ENCODE measurements at regions not wholly inside any gene's neighbourhood (a gene's known extent, or its start where the extent isn't known, plus 50 kb on each side); places are given as distances from the start of the nearest gene placed in this dataset.

DNA sequence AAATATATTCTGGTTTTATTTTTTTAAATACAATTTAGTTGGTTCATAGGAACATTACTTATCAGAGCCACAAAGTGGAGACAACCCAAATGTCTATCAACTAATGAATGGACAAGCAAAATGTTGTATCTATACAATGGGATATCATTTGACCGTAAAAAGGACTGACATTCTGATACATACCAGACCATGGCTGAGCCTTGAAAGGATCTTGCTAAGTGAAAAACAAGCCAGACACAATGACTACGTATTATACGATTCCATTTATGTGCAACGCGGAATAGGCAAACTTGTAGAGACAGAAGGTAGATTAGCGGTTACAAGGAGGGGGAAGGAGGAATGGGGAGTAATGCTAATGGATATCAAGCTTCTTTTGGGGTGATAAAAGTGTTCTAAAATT lies 621.6 kb downstream of the BNC2 start:
- Mint-ChIP-seq H3K9me3 (peaks cover 2 to 9% (median 7%) of the 10 kb centered on the region in 3 donors), H3K27ac (no peak overlapping the region), H3K36me3 (no peaks in the 10 kb centered on the region), H3K4me3 (peak overlapping the region in 1 of 4 donors; percentile 18), H3K27me3 (no peaks in the 10 kb centered on the region), H3K4me1 (no peaks in the 10 kb centered on the region)

DNA sequence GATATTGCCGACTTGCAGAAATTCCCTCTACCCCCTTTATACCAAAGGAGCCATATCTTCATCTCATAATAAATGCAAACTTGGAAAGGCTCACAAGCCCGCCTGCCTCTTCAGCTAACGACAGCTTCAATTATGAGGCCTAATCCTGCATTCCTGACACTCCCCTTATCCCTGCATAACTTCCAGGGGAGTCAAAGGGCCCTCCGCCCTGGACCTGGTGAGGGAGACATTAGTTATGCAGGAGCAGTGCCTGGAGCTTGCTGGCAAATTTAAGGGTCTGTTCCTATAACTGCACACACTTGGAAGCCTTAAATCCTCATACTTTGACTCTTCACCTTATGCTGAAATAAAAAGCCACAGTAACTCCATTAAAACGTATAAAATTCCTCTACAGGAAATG lies 617.9 kb downstream of the BNC2 start:
- Mint-ChIP-seq H3K4me3 (no peak overlapping the region), H3K4me1 (no peaks in the 10 kb centered on the region), H3K27me3 (no peaks in the 10 kb centered on the region), H3K9me3 (peaks cover 4 to 9% (median 8%) of the 10 kb centered on the region in 3 donors), H3K36me3 (no peaks in the 10 kb centered on the region), H3K27ac (no peak overlapping the region)

DNA sequence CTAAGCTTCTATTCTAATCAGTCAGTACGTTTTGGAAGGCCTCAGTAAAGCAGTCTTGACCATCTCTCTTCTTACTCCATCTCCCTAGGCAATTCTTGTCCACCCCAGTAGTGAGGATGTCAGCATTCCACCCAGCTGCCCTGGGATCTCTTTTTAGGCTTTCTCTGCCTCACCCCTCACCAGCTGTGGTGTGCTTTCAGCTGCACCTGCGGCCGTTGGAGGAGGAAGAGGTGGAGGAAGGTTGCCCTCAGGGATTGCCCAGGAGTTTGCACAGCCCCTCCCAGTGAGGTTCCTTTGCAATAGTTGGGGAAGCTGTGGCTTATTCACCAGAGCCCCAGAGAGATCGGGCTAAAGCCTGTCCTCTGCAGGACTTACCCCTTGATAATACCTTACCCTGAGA lies 615.8 kb downstream of the BNC2 start:
- Mint-ChIP-seq H3K4me3 (no peak overlapping the region), H3K27me3 (no peaks in the 10 kb centered on the region), H3K9me3 (peaks cover 5 to 6% (median 6%) of the 10 kb centered on the region in 3 donors), H3K4me1 (no peaks in the 10 kb centered on the region), H3K27ac (peak overlapping the region in 1 of 3 donors; percentile 43), H3K36me3 (no peaks in the 10 kb centered on the region)

DNA sequence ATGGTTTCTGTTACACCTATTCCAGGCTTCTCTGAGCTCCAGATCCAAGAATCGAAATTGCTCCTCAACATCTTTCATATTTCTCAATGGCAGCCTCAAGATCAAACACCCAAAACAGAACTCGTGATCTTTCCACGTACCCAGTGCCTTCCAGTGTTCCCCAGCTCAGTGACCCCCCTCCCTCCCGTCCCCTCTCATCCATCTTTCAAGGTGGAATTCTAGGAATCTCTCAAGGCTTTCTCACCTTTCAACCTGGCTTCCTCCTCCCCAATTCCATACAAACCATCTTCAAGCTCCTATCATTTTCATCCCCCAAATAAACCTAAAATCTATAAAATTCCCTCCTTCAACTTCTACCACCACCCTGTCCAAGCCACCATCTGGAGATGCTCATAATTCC lies 615.3 kb downstream of the BNC2 start:
- no peaks in the 10 kb centered on the region for H3K36me3 Mint-ChIP-seq

DNA sequence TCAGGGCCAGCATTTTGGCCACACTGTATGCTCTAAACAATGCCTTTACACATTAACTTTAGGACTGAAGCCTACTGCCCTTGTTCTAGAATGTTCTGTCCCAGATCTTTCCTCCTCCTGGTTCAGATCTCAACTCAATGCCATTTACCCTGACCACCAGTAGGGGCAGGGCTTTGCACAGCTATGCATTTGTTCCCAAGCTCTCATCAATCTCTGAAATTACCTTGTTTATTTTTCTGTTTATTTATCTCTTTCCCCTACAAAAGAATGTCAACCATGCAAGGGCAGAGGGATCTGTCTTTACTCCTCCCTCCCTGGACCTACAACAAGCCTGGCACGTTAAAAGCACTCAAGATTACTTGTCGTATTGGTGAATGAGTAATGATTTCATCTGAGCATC lies 612.9 kb downstream of the BNC2 start:
- Mint-ChIP-seq H3K4me1 (no peaks in the 10 kb centered on the region), H3K36me3 (no peaks in the 10 kb centered on the region)

More for the DNA sequence above, 615.3 kb downstream of the BNC2 start:
- H3K9me3 Mint-ChIP-seq = peaks cover 5 to 6% (median 6%) of the 10 kb centered on the region in 3 donors
- peak overlapping the region in 1 of 4 donors; percentile 12 for H3K4me3 Mint-ChIP-seq
- no peaks in the 10 kb centered on the region for H3K27me3 Mint-ChIP-seq
- peak overlapping the region in 1 of 3 donors; percentile 55 for H3K27ac Mint-ChIP-seq
- H3K4me1 Mint-ChIP-seq = no peaks in the 10 kb centered on the region

DNA sequence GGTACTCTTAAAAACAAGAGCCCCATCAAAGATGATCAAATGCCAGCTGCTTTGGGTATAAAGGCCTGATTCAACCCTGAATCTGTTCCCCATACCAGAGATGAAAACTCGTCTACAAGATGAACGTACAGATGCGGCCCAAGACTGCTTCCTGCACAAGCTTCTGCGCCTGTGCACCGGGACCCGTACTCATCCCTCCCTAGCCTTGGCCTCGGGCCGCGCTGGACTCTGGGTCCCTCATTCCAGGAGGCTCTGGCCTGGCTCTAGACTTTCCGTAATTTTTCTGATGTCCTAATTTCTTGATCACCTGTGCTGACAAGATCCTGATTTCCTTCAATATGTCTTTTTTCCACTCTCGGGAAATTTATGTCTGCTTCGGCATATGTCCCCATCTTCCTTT lies 612.3 kb downstream of the BNC2 start:
- H3K27me3 Mint-ChIP-seq = no peaks in the 10 kb centered on the region
- no peak overlapping the region for H3K27ac Mint-ChIP-seq
- H3K36me3 Mint-ChIP-seq = no peaks in the 10 kb centered on the region
- peaks cover 3 to 6% (median 6%) of the 10 kb centered on the region in 3 donors for H3K9me3 Mint-ChIP-seq
- no peaks in the 10 kb centered on the region for H3K4me1 Mint-ChIP-seq
- H3K4me3 Mint-ChIP-seq = no peak overlapping the region

More for the DNA sequence above, 612.9 kb downstream of the BNC2 start:
- H3K27ac Mint-ChIP-seq = no peak overlapping the region
- no peak overlapping the region for H3K4me3 Mint-ChIP-seq
- H3K27me3 Mint-ChIP-seq = no peaks in the 10 kb centered on the region
- H3K9me3 Mint-ChIP-seq = peaks cover 3 to 6% (median 6%) of the 10 kb centered on the region in 3 donors

- Mint-ChIP-seq H3K36me3 (no peaks in the 10 kb centered on the region), H3K9me3 (peaks cover 3 to 6% (median 6%) of the 10 kb centered on the region in 3 donors), H3K4me1 (no peaks in the 10 kb centered on the region), H3K4me3 (no peak overlapping the region), H3K27ac (no peak overlapping the region), H3K27me3 (no peaks in the 10 kb centered on the region)
Observed at GRCh38 chr9:16258708-16259107, 611.8 kb downstream of the BNC2 start.

- Mint-ChIP-seq H3K4me3 (no peak overlapping the region), H3K4me1 (no peaks in the 10 kb centered on the region), H3K36me3 (no peaks in the 10 kb centered on the region), H3K27ac (no peak overlapping the region), H3K9me3 (peaks cover 2 to 8% (median 4%) of the 10 kb centered on the region in 3 donors), H3K27me3 (no peaks in the 10 kb centered on the region)
Observed at GRCh38 chr9:16262477-16263261, 607.8 kb downstream of the BNC2 start.

- no peak overlapping the region for H3K27ac Mint-ChIP-seq
- peaks cover 2 to 16% (median 4%) of the 10 kb centered on the region in 3 donors for H3K9me3 Mint-ChIP-seq
- H3K36me3 Mint-ChIP-seq = no peaks in the 10 kb centered on the region
- no peak overlapping the region for H3K4me3 Mint-ChIP-seq
- H3K27me3 Mint-ChIP-seq = no peaks in the 10 kb centered on the region
- H3K4me1 Mint-ChIP-seq = no peaks in the 10 kb centered on the region
Observed at GRCh38 chr9:16265688-16266087, 604.8 kb downstream of the BNC2 start.

- Mint-ChIP-seq H3K27ac (no peak overlapping the region), H3K9me3 (peaks cover 2 to 16% (median 6%) of the 10 kb centered on the region in 3 donors), H3K4me1 (no peaks in the 10 kb centered on the region), H3K27me3 (no peaks in the 10 kb centered on the region), H3K4me3 (no peak overlapping the region), H3K36me3 (no peaks in the 10 kb centered on the region)
Observed at GRCh38 chr9:16266648-16267276, 603.7 kb downstream of the BNC2 start.

DNA sequence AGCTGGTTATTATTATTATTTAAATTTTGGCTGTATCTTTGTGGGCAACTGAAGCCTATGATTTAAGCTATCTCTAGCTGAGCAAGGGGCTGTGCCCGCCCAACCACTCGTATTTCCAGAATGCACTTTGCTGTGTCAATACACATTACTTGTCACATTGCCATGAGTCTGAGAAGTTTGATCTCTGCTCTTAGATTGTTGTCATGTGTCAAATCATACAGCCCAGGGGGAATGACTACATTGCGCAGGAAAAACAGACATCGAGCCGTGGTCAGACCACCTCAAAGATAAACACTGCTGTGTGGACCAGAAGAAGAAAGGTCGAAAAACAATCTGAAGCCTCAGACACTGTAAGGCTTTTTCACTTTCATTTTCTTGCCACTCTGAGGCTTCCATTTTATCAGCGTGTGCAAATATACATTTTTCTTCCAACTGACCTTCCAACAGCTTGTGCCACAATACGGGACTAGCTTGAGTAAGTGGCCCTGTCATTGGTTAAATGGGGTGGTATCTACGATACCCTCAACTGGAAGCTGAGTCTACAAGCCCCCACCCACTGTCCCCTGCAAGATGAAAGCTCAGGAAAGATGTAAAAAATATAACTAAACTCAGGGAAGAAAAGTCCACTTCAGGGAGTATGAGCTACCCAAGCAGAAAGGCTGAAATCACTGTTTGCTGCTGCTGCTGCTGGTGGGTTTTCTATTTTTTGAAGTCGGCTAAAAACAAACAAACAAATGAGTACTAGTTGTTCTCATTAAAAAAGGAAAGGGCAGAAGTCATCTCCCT lies 603.0 kb downstream of the BNC2 start:
- no peak overlapping the region for H3K27ac Mint-ChIP-seq
- no peak overlapping the region for H3K4me3 Mint-ChIP-seq
- no peaks in the 10 kb centered on the region for H3K27me3 Mint-ChIP-seq
- H3K9me3 Mint-ChIP-seq = peaks cover 2 to 13% (median 6%) of the 10 kb centered on the region in 3 donors
- H3K4me1 Mint-ChIP-seq = no peaks in the 10 kb centered on the region
- no peaks in the 10 kb centered on the region for H3K36me3 Mint-ChIP-seq

DNA sequence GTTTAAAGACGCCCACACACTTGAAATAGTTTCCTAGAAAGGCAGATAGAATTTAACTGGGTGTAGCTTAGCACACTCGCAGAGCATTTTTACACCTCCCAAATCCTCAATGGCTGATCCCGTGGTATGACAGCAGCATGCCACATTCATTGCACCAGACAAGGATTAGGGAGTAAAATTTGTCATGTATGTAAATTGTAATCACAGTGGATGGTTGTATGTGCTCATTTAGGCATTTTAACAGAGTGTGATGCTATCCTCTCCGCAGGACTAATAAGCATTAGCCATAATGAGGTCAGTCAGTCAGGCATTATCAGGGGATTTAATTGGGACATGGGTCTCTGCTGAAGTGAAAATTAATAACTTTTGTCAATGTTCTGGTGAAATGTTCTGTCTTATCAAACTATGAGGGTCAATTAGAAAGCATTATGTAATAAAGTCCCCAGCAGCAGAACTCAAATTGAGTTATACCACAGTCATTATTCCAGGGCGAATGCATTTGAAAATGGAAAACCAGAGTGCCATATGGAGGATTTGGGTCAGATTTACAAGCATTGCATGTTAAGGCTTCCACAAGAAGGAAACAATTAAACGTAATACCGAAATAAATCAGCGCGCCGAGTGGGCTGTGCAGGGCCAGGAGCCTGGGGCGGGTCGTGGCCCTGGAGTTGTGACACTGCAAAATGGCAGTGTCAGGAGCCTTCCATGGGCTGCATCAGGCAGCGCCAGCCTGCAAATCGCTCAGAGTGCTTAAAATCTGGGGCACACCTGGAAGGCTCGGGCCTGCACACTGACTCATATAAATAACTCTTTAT lies 602.2 kb downstream of the BNC2 start:
- Mint-ChIP-seq H3K4me1 (no peaks in the 10 kb centered on the region), H3K4me3 (no peak overlapping the region), H3K9me3 (peaks cover 2 to 13% (median 6%) of the 10 kb centered on the region in 3 donors), H3K27me3 (no peaks in the 10 kb centered on the region), H3K36me3 (no peaks in the 10 kb centered on the region), H3K27ac (no peak overlapping the region)

GRCh38 chr9:16271967-16272366 lies 598.5 kb downstream of the BNC2 start:
- H3K27me3 Mint-ChIP-seq = no peaks in the 10 kb centered on the region
- H3K27ac Mint-ChIP-seq = no peak overlapping the region
- no peaks in the 10 kb centered on the region for H3K36me3 Mint-ChIP-seq
- H3K9me3 Mint-ChIP-seq = peaks cover 2 to 11% (median 10%) of the 10 kb centered on the region in 3 donors
- no peaks in the 10 kb centered on the region for H3K4me1 Mint-ChIP-seq
- H3K4me3 Mint-ChIP-seq = no peak overlapping the region

GRCh38 chr9:16272776-16273175 lies 597.7 kb downstream of the BNC2 start:
- Mint-ChIP-seq H3K27me3 (no peaks in the 10 kb centered on the region), H3K4me1 (no peaks in the 10 kb centered on the region), H3K36me3 (no peaks in the 10 kb centered on the region), H3K27ac (no peak overlapping the region), H3K4me3 (no peak overlapping the region), H3K9me3 (peaks cover 0 to 11% (median 10%) of the 10 kb centered on the region in 3 donors)

Data from IgD-negative memory B cell (primary cell).